ENCODE measurements at regions not wholly inside any gene's neighbourhood (a gene's known extent, or its start where the extent isn't known, plus 50 kb on each side); places are given as distances from the start of the nearest gene placed in this dataset.

- Histone ChIP-seq H3K36me3 (ENCODE audit: control insufficient read depth, insufficient read depth, low read length) (no peaks in the 10 kb centered on the region), H3K4me3 (ENCODE audit: low read depth, low read length) (no peak overlapping the region), H3K27me3 (ENCODE audit: control insufficient read depth, insufficient read depth, low read length) (no peaks in the 10 kb centered on the region)
- no peak for DNase-seq (ENCODE audit: low read depth)
- TF ChIP-seq CTCF (IDR thresholded peaks at IDR 0.05; ENCODE audit: insufficient read depth, low read length, poor library complexity, severe bottlenecking) = no peak
Measured at GRCh38 chr17:13078591-13079385, 61.0 kb upstream of the ELAC2 start.

GRCh38 chr17:13076905-13077304 is 59.1 kb upstream of the ELAC2 start:
- DNase-seq (ENCODE audit: low read depth) = no peak
- H3K4me3 ChIP-seq (ENCODE audit: low read depth, low read length) = no peak overlapping the region
- H3K36me3 ChIP-seq (ENCODE audit: control insufficient read depth, insufficient read depth, low read length) = no peaks in the 10 kb centered on the region
- no peak for TF ChIP-seq CTCF (IDR thresholded peaks at IDR 0.05; ENCODE audit: insufficient read depth, low read length, poor library complexity, severe bottlenecking)
- H3K27me3 ChIP-seq (ENCODE audit: control insufficient read depth, insufficient read depth, low read length) = no peaks in the 10 kb centered on the region

- no peak for DNase-seq (ENCODE audit: low read depth)
Measured at GRCh38 chr17:13074026-13074425, 56.2 kb upstream of the ELAC2 start.

GRCh38 chr17:13073018-13073417 is 55.2 kb upstream of the ELAC2 start:
- no peaks in the 10 kb centered on the region for H3K36me3 ChIP-seq (ENCODE audit: control insufficient read depth, insufficient read depth, low read length)
- no peak for DNase-seq (ENCODE audit: low read depth)
- no peak for TF ChIP-seq CTCF (IDR thresholded peaks at IDR 0.05; ENCODE audit: insufficient read depth, low read length, poor library complexity, severe bottlenecking)
- H3K27me3 ChIP-seq (ENCODE audit: control insufficient read depth, insufficient read depth, low read length) = no peaks in the 10 kb centered on the region
- H3K4me3 ChIP-seq (ENCODE audit: low read depth, low read length) = no peak overlapping the region

More at GRCh38 chr17:13074026-13074425, 56.2 kb upstream of the ELAC2 start:
- H3K36me3 ChIP-seq (ENCODE audit: control insufficient read depth, insufficient read depth, low read length) = no peaks in the 10 kb centered on the region
- no peak overlapping the region for H3K4me3 ChIP-seq (ENCODE audit: low read depth, low read length)
- no peaks in the 10 kb centered on the region for H3K27me3 ChIP-seq (ENCODE audit: control insufficient read depth, insufficient read depth, low read length)
- TF ChIP-seq CTCF (IDR thresholded peaks at IDR 0.05; ENCODE audit: insufficient read depth, low read length, poor library complexity, severe bottlenecking) = no peak

- DNase-seq (ENCODE audit: low read depth) = no peak
- TF ChIP-seq CTCF (IDR thresholded peaks at IDR 0.05; ENCODE audit: insufficient read depth, low read length, poor library complexity, severe bottlenecking) = no peak
- H3K27me3 ChIP-seq (ENCODE audit: control insufficient read depth, insufficient read depth, low read length) = no peaks in the 10 kb centered on the region
- H3K4me3 ChIP-seq (ENCODE audit: low read depth, low read length) = no peak overlapping the region
- H3K36me3 ChIP-seq (ENCODE audit: control insufficient read depth, insufficient read depth, low read length) = no peaks in the 10 kb centered on the region
Measured at GRCh38 chr17:13070732-13071131, 52.9 kb upstream of the ELAC2 start.

Measured in kidney epithelial cell (primary cell).